ENCODE measurements at regions not wholly inside any gene's neighbourhood (a gene's known extent, or its start where the extent isn't known, plus 50 kb on each side); places are given as distances from the start of the nearest gene placed in this dataset.

- no peak overlapping the region for H2AFZ ChIP-seq (ENCODE audit: low read depth, low read length)
- TF ChIP-seq GATAD2B (IDR thresholded peaks at IDR 0.05; ENCODE audit: borderline replicate concordance) = no peak
- TF ChIP-seq ZBTB8A (IDR thresholded peaks at IDR 0.05; ENCODE audit: partially characterized antibody) = no peak
- TF ChIP-seq ZNF780A (CRISPR knock-in tag; IDR thresholded peaks at IDR 0.05) = no peak
- TF ChIP-seq STAT6 (CRISPR knock-in tag; IDR thresholded peaks at IDR 0.05) = no peak
- peak; percentile 42 for TF ChIP-seq ZNF316 (IDR thresholded peaks at IDR 0.05)
- TF ChIP-seq MAFG (tag; conservative IDR thresholded peaks at IDR 0.05) = peak; percentile 31; the same call in 1 of the 2 replicates
- TF ChIP-seq AFF1 (IDR thresholded peaks at IDR 0.05; ENCODE audit: low read depth in 1 of 2, partially characterized antibody in 2 of 2) = no peak
- TF ChIP-seq SRF (CRISPR knock-in tag; IDR thresholded peaks at IDR 0.05) = no peak
- no peak for TF ChIP-seq SMARCA5 (IDR thresholded peaks at IDR 0.05)
- BruUV-seq (replicated peaks) = no TSS peak
- H3K4me3 ChIP-seq = no peak overlapping the region
- no peaks in the 10 kb centered on the region; the same call in none of the 2 replicates for H3K9me3 ChIP-seq (replicated peaks; ENCODE audit: control insufficient read depth, insufficient read depth, low read depth, low read length)
- H3K4me1 ChIP-seq (replicated peaks in 1 of 2; ENCODE audit: control insufficient read depth in 2 of 2, insufficient read depth in 2 of 2, low read length in 2 of 2) = no peaks in the 10 kb centered on the region
- ChIA-PET POLR2A (interaction anchor here (0.6 kb wide), 1 partner anchor 9 kb away, joined by 3 read pairs; no protein-coding TSS in a partner anchor), CTCF (ENCODE audit: low intra/inter-chr PET ratio) (no interaction called here)
- FAIRE-seq (no peak), DNase-seq (ENCODE audit: extremely low read depth in 1 of 4, low spot score in 3 of 4) (no peak), ATAC-seq (no peak)
- H3K4me2 ChIP-seq (ENCODE audit: insufficient read depth, low read length) = no peak overlapping the region
- no peak overlapping the region for H3K27ac ChIP-seq (ENCODE audit: extremely low read depth, low read depth, low read length)
- no peaks in the 10 kb centered on the region for H4K20me1 ChIP-seq (replicated peaks; ENCODE audit: control insufficient read depth, insufficient read depth, low read length)
- no peaks in the 10 kb centered on the region for H3K27me3 ChIP-seq (ENCODE audit: control insufficient read depth in 2 of 2, insufficient read depth in 2 of 2, low read length in 2 of 2)
- no peak overlapping the region for H3K9ac ChIP-seq (ENCODE audit: insufficient read depth in 1 of 2, low read depth in 2 of 2, low read length in 2 of 2)
- WGBS (ENCODE audit: insufficient coverage, low coverage, missing lambda C conversion rate) = 0% methylated on average over 2 of the region's 2 CpGs
- no peaks in the 10 kb centered on the region for H3K79me2 ChIP-seq (ENCODE audit: control insufficient read depth, insufficient read depth, low read length)
- in situ Hi-C loops (cut with MboI) (no loop called here), intact Hi-C loops (cut with micrococcal nuclease) (no loop called here)
- no peaks in the 10 kb centered on the region for H3K9me1 ChIP-seq (ENCODE audit: control insufficient read depth, insufficient read depth, low read length)
- no peaks in the 10 kb centered on the region for H3K36me3 ChIP-seq (ENCODE audit: control insufficient read depth, insufficient read depth, low read length)
Observed at GRCh38 chr1:193662030-193662429, 475.6 kb upstream of the B3GALT2 start.

Data from K562 (cell line).